ENCODE measurements at regions not wholly inside any gene's neighbourhood (a gene's known extent, or its start where the extent isn't known, plus 50 kb on each side); places are given as distances from the start of the nearest gene placed in this dataset.

DNA sequence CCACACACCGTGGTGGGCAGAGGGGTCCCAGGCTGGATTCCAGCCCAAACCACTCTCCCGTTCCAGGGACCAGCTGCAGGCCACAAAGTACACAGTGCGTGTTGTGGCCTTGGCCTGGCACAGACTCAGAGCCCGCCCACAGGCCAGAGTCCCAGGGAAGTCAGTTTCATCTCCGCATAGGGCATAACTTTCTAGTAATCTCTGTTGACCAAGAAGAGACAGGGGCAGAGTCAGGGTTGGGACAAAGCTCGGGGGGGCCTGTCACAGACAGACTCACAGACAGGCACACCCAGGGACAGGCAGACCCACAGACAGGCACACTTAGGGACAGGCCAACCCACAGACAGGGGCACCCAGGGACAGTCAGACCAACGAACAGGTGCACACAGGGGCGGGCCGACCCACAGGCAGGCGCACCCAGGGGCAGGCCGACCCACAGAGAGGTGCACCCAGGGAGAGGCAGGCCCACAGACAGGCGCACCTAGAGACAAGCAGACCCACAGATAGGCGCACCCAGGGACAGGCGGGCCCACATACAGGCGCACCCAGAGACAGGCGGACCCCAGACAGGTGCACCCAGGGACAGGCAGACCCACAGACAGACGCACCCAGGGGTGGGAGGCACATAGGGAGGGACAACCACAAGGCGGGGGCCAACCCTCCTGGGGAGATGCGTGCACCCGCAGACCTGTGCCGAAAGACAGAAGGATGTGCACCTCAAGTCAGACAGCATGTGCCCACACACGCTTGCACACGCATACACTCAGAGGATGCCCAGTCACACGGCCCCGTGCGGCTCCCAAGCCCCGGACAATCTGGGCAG is 323.3 kb upstream of the RTL1 start:
- Histone ChIP-seq H4K20me1 (ENCODE audit: low read depth, low read length) (no peaks in the 10 kb centered on the region), H3K9me3 (ENCODE audit: insufficient read depth, low read length) (no peaks in the 10 kb centered on the region), H3K36me3 (ENCODE audit: low read length) (no peaks in the 10 kb centered on the region), H3K9me2 (replicated peaks; ENCODE audit: insufficient read depth, low read length) (no peaks in the 10 kb centered on the region), H3K9ac (ENCODE audit: low read length) (no peak overlapping the region), H3K27me3 (ENCODE audit: low read length) (no peaks in the 10 kb centered on the region), H3K79me2 (ENCODE audit: insufficient read depth, low read length) (no peaks in the 10 kb centered on the region), H3K4me2 (ENCODE audit: low read depth, low read length, poor library complexity, severe bottlenecking) (no peak overlapping the region), H3K4me3 (ENCODE audit: insufficient read depth, low read length, poor library complexity, severe bottlenecking) (no peak overlapping the region), H3K27ac (ENCODE audit: low read depth, low read length) (no peak overlapping the region), H3F3A (ENCODE audit: insufficient read depth) (no peaks in the 10 kb centered on the region), H2AFZ (ENCODE audit: low read depth, low read length, severe bottlenecking) (no peak overlapping the region)
- TF ChIP-seq EZH2phosphoT487 (conservative IDR thresholded peaks at IDR 0.05; ENCODE audit: low read length): no peak
- TF ChIP-seq CTCF (IDR thresholded peaks at IDR 0.05; ENCODE audit: insufficient read depth, low read length, poor library complexity, severe bottlenecking): no peak

DNA sequence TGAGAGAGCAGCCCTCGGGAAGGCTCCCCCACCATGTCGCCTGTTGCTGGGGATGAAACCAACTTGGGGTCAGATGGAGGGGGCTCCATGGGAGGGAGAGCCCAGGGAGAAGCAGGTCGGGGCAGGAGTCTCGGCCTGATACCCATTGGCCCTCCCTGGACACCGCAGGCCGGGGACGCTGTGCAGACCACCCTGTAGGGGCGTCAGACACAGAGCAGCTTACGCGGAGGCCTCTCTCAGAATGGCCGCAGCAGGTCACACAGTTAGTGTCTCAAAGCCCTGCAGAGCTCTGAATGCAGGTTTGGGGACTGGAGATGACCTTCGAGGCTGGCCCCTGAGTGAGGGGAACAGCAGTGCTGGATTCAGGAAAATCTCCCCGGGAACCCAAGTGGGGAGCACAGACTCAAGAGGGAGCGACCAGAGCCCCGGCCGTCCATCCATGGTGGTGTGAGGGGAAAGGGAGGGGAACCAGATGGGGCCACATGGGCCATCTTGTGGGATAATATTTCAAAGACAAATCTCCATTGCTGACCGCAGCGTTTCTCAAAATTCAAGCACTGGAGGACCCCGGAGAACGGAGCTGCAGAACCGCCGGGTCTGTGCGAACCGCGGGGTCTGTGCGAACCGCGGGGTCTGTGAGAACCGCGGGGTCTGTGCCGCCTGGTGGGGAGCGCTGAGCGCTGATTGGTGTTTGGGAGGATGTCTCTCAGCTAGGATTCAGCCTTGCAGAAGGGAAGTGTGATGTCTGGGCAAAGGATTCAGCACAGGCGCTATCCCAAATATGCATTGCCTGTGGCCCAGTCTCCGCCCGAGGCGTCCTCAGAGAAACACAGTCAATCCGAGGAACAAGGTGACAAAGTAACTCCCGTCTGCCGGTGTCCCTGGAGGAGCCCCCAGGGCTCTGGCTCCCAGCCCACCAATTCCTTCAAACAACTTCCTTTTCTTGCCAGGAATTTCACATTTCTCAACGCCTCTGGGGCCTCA is 324.4 kb upstream of the RTL1 start:
- H3K36me3 ChIP-seq (ENCODE audit: low read length): no peaks in the 10 kb centered on the region
- H3K27ac ChIP-seq (ENCODE audit: low read depth, low read length): no peak overlapping the region
- no peaks in the 10 kb centered on the region for H3K9me3 ChIP-seq (ENCODE audit: insufficient read depth, low read length)
- H3K79me2 ChIP-seq (ENCODE audit: insufficient read depth, low read length): no peaks in the 10 kb centered on the region
- no peak overlapping the region for H3K4me2 ChIP-seq (ENCODE audit: low read depth, low read length, poor library complexity, severe bottlenecking)
- H3K9me2 ChIP-seq (replicated peaks; ENCODE audit: insufficient read depth, low read length): no peaks in the 10 kb centered on the region
- no peak for TF ChIP-seq CTCF (IDR thresholded peaks at IDR 0.05; ENCODE audit: insufficient read depth, low read length, poor library complexity, severe bottlenecking)
- no peak for TF ChIP-seq EZH2phosphoT487 (conservative IDR thresholded peaks at IDR 0.05; ENCODE audit: low read length)
- H3K4me3 ChIP-seq (ENCODE audit: insufficient read depth, low read length, poor library complexity, severe bottlenecking): no peak overlapping the region
- H3F3A ChIP-seq (ENCODE audit: insufficient read depth): no peaks in the 10 kb centered on the region
- H2AFZ ChIP-seq (ENCODE audit: low read depth, low read length, severe bottlenecking): no peak overlapping the region
- H3K9ac ChIP-seq (ENCODE audit: low read length): no peak overlapping the region
- no peaks in the 10 kb centered on the region for H3K27me3 ChIP-seq (ENCODE audit: low read length)
- no peaks in the 10 kb centered on the region for H4K20me1 ChIP-seq (ENCODE audit: low read depth, low read length)

DNA sequence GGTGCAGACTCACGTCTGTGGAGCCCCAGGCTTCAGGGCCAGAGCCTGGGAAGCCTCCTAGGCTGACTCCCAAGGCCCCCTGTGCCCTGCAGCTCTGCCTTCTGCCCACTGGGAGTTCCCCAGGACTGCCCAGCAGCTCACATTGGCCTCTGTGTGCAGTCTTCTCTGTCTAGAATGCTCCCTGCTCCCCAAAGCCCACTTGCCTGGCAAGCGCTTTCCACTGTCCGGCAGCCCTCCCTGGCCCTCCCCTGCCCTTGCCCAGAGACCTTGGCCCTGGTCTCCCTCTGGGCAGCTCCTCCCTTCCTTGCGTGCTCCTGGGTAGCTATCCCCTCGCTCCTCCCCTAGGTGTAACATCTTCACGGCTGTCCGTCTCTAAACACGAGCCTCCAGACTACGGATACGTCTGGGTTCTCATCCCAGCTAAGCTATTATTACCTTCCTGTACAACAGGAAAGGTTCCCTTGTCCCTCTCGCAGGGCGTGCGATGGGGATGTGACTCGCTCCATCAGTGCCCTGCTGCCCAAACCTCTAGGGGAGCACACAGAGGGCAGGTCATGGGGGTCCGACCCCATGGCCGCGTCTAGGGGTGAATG is 325.5 kb upstream of the RTL1 start:
- Histone ChIP-seq H3K79me2 (ENCODE audit: insufficient read depth, low read length) (no peaks in the 10 kb centered on the region), H3K27ac (ENCODE audit: low read depth, low read length) (no peak overlapping the region), H3K9ac (ENCODE audit: low read length) (no peak overlapping the region), H2AFZ (ENCODE audit: low read depth, low read length, severe bottlenecking) (no peak overlapping the region), H3K9me2 (replicated peaks; ENCODE audit: insufficient read depth, low read length) (no peaks in the 10 kb centered on the region), H3K4me2 (ENCODE audit: low read depth, low read length, poor library complexity, severe bottlenecking) (no peak overlapping the region), H3F3A (ENCODE audit: insufficient read depth) (no peaks in the 10 kb centered on the region), H3K27me3 (ENCODE audit: low read length) (no peaks in the 10 kb centered on the region), H3K36me3 (ENCODE audit: low read length) (no peaks in the 10 kb centered on the region), H3K4me3 (ENCODE audit: insufficient read depth, low read length, poor library complexity, severe bottlenecking) (no peak overlapping the region), H4K20me1 (ENCODE audit: low read depth, low read length) (no peaks in the 10 kb centered on the region), H3K9me3 (ENCODE audit: insufficient read depth, low read length) (no peaks in the 10 kb centered on the region)
- TF ChIP-seq EZH2phosphoT487 (conservative IDR thresholded peaks at IDR 0.05; ENCODE audit: low read length): no peak
- no peak for TF ChIP-seq CTCF (IDR thresholded peaks at IDR 0.05; ENCODE audit: insufficient read depth, low read length, poor library complexity, severe bottlenecking)
